SK-N-SH (cell line): ENCODE measurements at regions not wholly inside any gene's neighbourhood (a gene's known extent, or its start where the extent isn't known, plus 50 kb on each side); places are given as distances from the start of the nearest gene placed in this dataset.

Source experiments
- ELF1 ChIP-seq: IDR thresholded peaks from 2 replicates; pipeline ENCODE4 v1.4.0; 2012
- EP300 ChIP-seq, 2 experiments: IDR thresholded peaks; 2 replicates each; pipeline versions ENCODE4 v1.4.0 to v1.6.1; 2012; ENCODE audit warnings: borderline replicate concordance in 1 of 2, low read depth in 1 of 2, low read length in 1 of 2
- EZH2phosphoT487 ChIP-seq: fragments of 200-600 bp; sonication (generic); IDR thresholded peaks from 2 replicates; pipeline ENCODE4 v1.6.1; 2017; ENCODE audit warnings: low read depth, mixed run types, mild to moderate bottlenecking, antibody characterized with exemption, moderate library complexity, borderline replicate concordance
- GABPA ChIP-seq: IDR thresholded peaks from 2 replicates; pipeline ENCODE4 v1.4.0; 2012; ENCODE audit warnings: low read depth, mild to moderate bottlenecking
- GATA2 ChIP-seq: sonication (generic); formaldehyde crosslinking; IDR thresholded peaks from 2 replicates; pipeline ENCODE4 v1.5.0; 2020; ENCODE audit warnings: mild to moderate bottlenecking, missing genetic modification reagents
- MAX ChIP-seq: IDR thresholded peaks from 2 replicates; pipeline ENCODE4 v1.4.0; 2012; ENCODE audit warnings: low read depth
- MEF2A ChIP-seq: IDR thresholded peaks from 2 replicates; pipeline ENCODE4 v1.4.0; 2012; ENCODE audit warnings: low read depth, borderline replicate concordance
- POLR2AphosphoS5 ChIP-seq: IDR thresholded peaks from 2 replicates; pipeline ENCODE4 v1.6.1; 2012; ENCODE audit warnings: low read depth, low read length
- RCOR1 ChIP-seq: fragments of 150-350 bp; IDR thresholded peaks from 2 replicates; pipeline ENCODE4 v1.6.1; 2017; ENCODE audit warnings: antibody characterized with exemption, low read length
- TCF12 ChIP-seq: IDR thresholded peaks from 2 replicates; pipeline ENCODE4 v1.4.0; 2012
- TF ChIP-seq, protein P1 (sequence below): fragments of 200-600 bp; sonication (generic); IDR thresholded peaks from 2 replicates; pipeline ENCODE4 v1.6.1; 2017; ENCODE audit warnings: antibody characterized with exemption, mild to moderate bottlenecking, moderate library complexity
- TF ChIP-seq, protein P2 (sequence below): IDR thresholded peaks from 2 replicates; pipeline ENCODE4 v1.6.1; 2012; ENCODE audit warnings: mild to moderate bottlenecking, low read depth, low read length, moderate library complexity
- TF ChIP-seq, protein P3 (sequence below): IDR thresholded peaks from 2 replicates; pipeline ENCODE4; 2012

DNA sequence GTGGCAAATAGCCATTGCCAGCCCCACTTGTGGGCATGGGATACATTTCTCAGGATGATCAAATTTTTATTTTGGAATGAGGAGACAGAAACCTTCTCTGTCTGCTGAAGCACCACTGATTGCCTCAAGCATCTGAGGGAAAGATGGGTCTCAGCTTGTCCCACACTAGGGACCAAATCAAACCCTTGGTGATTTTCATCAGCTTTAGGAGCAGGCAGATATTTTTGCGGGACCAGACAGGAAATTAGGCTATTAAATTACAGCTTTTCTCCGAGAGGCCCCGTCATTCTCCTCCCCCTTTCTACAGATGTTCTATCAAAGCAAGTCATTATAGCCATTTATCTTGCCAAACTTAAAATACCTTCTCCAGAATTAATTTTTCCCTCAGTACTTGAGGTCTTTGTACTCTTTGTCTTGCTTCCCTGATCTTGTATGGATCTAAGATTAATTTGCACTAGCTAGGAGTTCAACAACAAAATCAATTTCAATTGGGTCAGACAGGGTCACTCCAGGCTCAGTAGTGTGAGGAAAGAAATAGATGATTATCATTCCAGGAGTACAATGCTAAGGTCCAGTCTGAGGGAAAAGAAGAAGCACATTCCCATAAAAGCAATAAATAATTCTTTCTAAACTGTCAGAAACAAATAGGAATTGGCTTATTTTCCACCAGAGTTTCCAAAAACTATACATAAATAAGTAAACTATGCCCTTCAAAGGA is 818.1 kb upstream of the SOX11 start:
- TF ChIP-seq, protein P1, sequence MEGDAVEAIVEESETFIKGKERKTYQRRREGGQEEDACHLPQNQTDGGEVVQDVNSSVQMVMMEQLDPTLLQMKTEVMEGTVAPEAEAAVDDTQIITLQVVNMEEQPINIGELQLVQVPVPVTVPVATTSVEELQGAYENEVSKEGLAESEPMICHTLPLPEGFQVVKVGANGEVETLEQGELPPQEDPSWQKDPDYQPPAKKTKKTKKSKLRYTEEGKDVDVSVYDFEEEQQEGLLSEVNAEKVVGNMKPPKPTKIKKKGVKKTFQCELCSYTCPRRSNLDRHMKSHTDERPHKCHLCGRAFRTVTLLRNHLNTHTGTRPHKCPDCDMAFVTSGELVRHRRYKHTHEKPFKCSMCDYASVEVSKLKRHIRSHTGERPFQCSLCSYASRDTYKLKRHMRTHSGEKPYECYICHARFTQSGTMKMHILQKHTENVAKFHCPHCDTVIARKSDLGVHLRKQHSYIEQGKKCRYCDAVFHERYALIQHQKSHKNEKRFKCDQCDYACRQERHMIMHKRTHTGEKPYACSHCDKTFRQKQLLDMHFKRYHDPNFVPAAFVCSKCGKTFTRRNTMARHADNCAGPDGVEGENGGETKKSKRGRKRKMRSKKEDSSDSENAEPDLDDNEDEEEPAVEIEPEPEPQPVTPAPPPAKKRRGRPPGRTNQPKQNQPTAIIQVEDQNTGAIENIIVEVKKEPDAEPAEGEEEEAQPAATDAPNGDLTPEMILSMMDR = no peak
- TF ChIP-seq TCF12 = no peak
- no peak for TF ChIP-seq GATA2
- no peak for TF ChIP-seq EP300 (IDR thresholded peaks at IDR 0.05; ENCODE audit: borderline replicate concordance in 1 of 2, low read depth in 1 of 2, low read length in 1 of 2)
- no peak for TF ChIP-seq POLR2AphosphoS5
- TF ChIP-seq, protein P2, sequence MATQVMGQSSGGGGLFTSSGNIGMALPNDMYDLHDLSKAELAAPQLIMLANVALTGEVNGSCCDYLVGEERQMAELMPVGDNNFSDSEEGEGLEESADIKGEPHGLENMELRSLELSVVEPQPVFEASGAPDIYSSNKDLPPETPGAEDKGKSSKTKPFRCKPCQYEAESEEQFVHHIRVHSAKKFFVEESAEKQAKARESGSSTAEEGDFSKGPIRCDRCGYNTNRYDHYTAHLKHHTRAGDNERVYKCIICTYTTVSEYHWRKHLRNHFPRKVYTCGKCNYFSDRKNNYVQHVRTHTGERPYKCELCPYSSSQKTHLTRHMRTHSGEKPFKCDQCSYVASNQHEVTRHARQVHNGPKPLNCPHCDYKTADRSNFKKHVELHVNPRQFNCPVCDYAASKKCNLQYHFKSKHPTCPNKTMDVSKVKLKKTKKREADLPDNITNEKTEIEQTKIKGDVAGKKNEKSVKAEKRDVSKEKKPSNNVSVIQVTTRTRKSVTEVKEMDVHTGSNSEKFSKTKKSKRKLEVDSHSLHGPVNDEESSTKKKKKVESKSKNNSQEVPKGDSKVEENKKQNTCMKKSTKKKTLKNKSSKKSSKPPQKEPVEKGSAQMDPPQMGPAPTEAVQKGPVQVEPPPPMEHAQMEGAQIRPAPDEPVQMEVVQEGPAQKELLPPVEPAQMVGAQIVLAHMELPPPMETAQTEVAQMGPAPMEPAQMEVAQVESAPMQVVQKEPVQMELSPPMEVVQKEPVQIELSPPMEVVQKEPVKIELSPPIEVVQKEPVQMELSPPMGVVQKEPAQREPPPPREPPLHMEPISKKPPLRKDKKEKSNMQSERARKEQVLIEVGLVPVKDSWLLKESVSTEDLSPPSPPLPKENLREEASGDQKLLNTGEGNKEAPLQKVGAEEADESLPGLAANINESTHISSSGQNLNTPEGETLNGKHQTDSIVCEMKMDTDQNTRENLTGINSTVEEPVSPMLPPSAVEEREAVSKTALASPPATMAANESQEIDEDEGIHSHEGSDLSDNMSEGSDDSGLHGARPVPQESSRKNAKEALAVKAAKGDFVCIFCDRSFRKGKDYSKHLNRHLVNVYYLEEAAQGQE = no peak
- TF ChIP-seq ELF1 = no peak
- TF ChIP-seq MEF2A = no peak
- no peak for TF ChIP-seq GABPA
- TF ChIP-seq, protein P3, sequence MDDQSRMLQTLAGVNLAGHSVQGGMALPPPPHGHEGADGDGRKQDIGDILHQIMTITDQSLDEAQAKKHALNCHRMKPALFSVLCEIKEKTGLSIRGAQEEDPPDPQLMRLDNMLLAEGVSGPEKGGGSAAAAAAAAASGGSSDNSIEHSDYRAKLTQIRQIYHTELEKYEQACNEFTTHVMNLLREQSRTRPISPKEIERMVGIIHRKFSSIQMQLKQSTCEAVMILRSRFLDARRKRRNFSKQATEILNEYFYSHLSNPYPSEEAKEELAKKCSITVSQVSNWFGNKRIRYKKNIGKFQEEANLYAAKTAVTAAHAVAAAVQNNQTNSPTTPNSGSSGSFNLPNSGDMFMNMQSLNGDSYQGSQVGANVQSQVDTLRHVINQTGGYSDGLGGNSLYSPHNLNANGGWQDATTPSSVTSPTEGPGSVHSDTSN = no peak
- TF ChIP-seq MAX = no peak
- no peak for TF ChIP-seq EZH2phosphoT487
- no peak for TF ChIP-seq RCOR1
